ENCODE measurements at regions not wholly inside any gene's neighbourhood (a gene's known extent, or its start where the extent isn't known, plus 50 kb on each side); places are given as distances from the start of the nearest gene placed in this dataset.

DNA sequence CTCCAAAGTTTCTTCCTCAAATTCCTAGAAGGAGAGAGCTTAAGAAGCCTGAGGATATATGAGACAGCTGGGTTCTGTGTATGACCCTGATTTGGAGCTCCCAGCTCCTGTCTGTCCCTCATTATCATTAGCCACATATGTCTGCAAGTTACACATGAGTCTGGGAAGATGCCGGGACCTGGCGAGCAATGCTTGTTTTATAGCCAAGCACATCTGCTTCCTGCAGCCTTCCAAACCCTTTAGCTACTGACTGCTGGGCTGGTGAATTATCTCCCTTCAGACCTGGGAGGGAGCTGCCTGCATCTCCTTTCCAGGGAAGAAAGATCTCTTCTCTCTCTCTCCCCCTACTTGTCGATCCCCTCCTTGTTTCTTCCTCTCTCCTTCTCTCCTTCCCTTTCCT, 556.7 kb upstream of the BOD1L1 start:
- DNase-seq: no peak

DNA sequence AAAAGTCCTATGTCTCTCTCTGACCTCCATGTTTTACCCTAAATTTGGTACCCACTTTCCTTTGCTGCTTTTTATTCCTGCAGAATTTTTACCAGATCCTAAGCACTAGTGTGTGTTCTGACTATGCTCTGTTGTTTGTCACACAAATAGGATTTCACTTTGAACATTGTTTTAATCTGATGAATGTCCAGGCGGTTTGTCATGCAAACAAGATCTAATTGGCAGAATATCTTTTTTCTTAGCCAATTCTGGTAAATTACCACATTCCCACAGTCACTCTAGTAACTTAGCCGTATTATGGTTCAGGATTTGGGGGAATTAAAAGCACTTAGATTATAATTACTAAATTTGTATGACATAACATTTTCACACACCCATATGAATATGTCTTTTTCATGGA, 557.2 kb upstream of the BOD1L1 start:
- no peak for DNase-seq

DNA sequence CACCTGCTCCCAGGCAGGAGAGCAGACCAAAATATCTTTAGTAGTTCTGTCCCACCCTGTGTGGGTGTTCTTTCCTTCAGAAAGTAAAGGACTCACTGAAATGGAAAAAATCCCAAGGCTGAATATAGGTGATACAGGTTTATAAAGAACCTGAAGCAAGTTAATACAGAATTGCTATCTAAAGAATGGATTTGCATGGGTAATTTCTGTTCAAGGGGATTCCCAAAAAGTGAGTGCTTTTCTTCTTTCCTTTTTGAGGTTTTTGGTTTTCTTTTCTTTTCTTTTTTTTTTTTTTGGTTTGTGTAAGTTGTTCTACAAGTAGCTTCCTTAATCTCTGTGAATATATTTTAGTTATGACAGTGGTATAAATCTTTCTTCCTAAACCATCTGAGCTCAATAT, 560.7 kb upstream of the BOD1L1 start:
- DNase-seq: no peak

GRCh38 chr4:14193601-14194000, 566.1 kb upstream of the BOD1L1 start:
- no peak for DNase-seq

DNA sequence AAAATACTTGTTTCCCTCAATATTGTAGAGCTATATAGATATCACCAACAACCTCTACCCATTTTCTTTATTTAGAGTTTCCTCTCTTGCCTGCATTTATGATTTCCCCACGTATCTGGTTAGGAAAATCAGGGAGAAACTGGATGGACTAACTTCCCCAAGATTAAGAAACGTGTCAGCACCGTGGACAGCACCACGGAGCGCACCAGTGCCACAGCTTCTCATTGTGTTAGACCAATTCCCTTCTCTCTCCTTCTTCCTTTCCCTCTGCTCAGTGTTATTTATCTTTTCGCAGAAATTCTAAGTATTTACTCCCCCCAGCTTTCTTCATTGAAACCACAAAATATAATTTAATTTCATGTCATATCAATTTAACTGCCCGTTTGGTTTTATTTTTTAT, 568.6 kb upstream of the BOD1L1 start:
- no peak for DNase-seq

- DNase-seq: no peak
These were observed 587.7 kb upstream of the BOD1L1 start for GRCh38 chr4:14215116-14215770.

- DNase-seq: no peak
These were observed 589.9 kb upstream of the BOD1L1 start for GRCh38 chr4:14217401-14217800.

GRCh38 chr4:14218641-14219040, 591.1 kb upstream of the BOD1L1 start:
- DNase-seq: no peak

DNA sequence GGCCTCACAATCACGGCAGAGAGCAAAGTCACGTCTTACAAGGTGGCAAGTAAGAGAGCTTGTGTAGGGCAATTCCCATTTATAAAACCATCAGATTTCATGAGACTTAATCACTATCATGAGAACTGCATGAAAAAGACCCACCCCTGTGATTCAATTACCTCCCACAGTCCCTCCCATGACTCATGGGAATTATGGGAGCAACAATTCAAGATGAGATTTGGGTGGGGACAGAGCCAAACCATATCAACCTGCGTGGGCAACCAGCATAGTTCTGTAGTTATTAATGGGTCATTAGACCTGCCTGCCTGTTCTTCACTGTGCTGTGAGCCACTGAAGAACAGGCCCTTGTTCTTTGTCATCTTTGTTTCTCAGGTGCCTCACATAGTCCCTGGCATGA, 593.7 kb upstream of the BOD1L1 start:
- no peak for DNase-seq

GRCh38 chr4:14222377-14223029, 595.0 kb upstream of the BOD1L1 start:
- no peak for DNase-seq

DNA sequence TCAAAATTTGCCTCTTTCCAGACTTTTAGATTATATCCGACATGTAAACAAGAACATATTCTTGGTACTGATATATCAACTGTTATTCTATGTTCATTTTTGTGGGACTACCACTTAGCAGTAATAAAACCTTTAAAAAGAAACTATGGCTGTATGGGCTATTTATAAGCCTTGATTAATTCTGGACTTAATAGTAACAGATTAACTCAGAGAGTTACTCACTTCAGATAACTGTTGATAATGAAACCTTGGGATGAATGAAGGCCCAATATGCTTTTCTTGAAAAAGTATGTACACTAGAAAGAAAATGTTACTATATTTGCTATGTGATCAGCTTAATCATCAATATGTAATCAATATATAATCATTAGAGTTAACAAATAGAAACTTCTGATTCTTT, 595.9 kb upstream of the BOD1L1 start:
- no peak for DNase-seq

DNA sequence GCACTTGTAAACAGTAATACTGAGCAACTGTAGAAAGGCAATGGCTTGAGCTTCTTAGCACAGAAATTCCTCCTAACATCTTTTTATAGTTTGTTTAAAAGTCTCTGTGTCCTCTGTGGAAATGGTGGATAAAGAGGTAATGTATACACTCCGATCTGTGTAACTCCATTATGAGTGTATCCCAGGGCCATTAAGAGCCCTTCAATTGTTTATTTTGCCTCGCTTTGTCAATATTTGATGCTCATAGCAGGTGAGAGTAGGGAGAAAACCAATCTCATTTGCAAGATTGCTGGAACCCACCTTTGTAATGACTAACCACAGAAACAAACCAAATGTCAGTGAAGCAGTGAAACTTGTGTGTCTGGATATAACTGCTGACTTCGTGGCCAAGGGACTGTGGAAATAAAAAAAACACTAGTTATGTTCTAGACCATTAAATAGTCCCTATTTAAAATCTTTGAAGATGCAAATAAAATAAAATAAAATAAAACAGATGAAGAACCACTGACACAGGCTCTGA, 598.2 kb upstream of the BOD1L1 start:
- no peak for DNase-seq

GRCh38 chr4:14233126-14233525, 605.6 kb upstream of the BOD1L1 start:
- no peak for DNase-seq

DNA sequence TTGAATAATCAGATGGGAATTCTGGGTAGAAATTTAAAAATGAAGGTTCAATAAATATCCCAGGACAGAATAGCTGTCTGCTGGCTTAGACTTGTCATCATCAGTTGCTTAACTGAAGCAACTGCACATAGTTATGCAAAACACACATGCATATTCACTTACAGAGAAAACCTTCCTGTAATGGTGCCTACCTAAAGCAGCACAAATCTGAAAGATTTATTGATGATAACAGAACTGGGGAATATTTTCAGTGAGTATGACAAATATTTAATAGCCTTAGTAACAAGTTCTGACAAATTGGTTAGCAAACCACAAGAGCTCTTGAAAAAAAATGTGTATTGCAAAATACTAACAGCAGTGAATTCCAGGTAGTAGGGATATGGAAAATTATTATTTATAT, 606.8 kb upstream of the BOD1L1 start:
- no peak for DNase-seq

DNA sequence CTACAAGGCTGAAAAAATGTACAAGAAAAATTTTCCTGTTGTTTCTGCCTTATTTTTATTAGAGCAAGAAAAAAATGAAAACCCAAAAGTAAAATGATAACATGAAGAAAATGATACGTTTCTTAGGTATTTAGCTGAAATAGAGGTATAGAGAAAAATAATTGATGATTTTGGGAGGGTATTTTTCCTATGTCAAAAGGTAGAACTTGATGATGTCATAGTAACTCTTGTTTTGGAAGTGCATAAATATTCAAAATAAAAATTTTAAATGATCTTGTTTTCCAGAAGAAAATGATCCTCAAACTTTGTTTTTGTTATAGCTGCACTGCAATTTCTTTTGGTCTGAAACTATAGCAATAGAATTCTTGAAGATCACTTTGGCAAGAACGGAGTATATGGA, 608.8 kb upstream of the BOD1L1 start:
- no peak for DNase-seq

GRCh38 chr4:14237911-14238310, 610.4 kb upstream of the BOD1L1 start:
- no peak for DNase-seq

GRCh38 chr4:14241574-14241973, 614.0 kb upstream of the BOD1L1 start:
- DNase-seq: no peak

GRCh38 chr4:14247767-14248166, 620.2 kb upstream of the BOD1L1 start:
- DNase-seq: no peak

GRCh38 chr4:14249226-14249625, 621.7 kb upstream of the BOD1L1 start:
- no peak for DNase-seq

DNA sequence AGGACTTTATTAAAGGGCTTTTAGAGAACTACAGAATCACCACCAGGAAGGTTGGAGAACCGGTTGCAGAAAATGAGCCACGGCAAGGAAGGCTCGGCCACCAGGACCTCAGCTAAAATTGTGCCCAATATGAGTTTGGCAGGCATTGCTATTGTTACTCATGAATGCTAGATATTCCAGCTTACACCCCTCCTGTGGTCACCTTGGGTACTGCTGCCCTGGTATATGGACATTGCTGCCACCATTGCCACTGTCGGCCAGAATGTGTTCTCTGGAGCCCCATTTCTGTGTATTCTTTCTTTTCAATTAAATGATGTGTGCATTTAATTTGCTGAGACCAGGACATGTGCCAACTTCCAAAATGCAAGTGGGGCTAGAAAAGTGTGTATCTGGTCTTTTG, 626.7 kb upstream of the BOD1L1 start:
- no peak for DNase-seq

DNA sequence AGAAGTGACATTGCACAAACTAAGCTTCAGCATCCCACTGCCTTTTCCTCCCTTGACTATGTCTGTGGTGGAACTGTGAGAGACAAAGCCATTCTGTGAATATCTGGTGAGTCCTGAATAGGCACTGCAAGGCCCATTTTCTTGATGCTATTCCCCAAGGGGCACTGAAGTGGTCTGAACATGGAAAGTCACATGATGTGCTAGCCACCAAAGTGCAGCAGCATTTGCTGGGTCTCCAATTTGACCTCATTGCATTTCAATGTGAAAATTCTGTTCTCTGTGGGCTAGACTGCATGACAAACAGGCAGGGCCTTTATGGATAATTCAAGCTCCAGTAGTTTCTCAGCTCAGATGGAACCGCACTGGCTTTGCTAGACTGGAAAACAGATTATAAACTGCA, 627.4 kb upstream of the BOD1L1 start:
- no peak for DNase-seq

GRCh38 chr4:14257903-14258302, 630.4 kb upstream of the BOD1L1 start:
- no peak for DNase-seq

DNA sequence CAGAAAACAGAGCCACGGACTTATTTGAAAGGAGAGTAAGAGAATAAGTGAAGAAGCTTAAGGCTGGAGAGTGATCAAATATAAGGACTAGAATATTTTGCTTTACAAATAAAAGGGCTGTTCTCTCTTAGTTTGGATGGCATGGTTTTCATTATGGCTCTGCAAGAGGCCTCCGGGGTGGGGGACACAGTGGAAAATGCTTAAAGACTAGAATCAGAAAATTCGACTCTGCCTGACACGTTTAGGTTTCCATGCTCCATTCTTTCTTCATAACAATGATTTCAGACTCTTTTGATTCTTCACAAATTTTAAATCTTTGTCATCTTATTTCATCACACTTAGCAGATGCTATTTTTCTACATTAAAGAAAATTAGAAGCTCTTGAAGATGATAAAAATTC, 632.4 kb upstream of the BOD1L1 start:
- no peak for DNase-seq

- DNase-seq: no peak
These were observed 633.1 kb upstream of the BOD1L1 start for GRCh38 chr4:14260591-14260990.

GRCh38 chr4:14262221-14262620, 634.7 kb upstream of the BOD1L1 start:
- DNase-seq: no peak
